Panc1 (cell line): ENCODE measurements at regions not wholly inside any gene's neighbourhood (a gene's known extent, or its start where the extent isn't known, plus 50 kb on each side); places are given as distances from the start of the nearest gene placed in this dataset.

Experiments used
- SIN3A ChIP-seq: IDR thresholded peaks from 2 replicates; pipeline ENCODE4 v1.6.1; 2012; ENCODE audit warnings: low read depth, mild to moderate bottlenecking, low read length, moderate library complexity, borderline replicate concordance; ENCODE audit not compliant: insufficient read depth
- TCF7L2 ChIP-seq: IDR thresholded peaks from 2 replicates; pipeline ENCODE4 v1.6.1; 2011; ENCODE audit warnings: mild to moderate bottlenecking, low read depth, low read length, inconsistent platforms
- TF ChIP-seq, protein P1 (sequence below): fragments of 450-650 bp; IDR thresholded peaks from 2 replicates; pipeline ENCODE4 v1.5.1; 2017; ENCODE audit warnings: mild to moderate bottlenecking

DNA sequence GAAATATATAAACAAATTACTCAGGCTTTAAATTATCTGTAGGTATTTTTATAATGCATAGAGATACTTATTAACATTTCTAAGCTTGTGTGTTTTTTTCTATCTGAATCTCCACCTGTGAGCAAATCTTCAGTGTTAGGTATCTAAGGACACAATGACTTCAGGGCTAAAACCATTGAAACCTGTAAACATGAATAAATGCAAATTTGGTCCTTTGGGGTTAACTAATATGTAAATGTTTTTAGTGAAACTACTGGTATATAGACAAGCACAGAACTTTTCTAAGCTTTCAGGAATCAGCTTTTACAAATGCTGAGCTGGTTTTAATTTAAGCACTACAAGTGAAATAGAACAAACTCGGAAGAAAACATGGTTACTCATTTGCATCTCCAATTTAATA, 147.9 kb downstream of the FBXO8 start:
- TF ChIP-seq, protein P1, sequence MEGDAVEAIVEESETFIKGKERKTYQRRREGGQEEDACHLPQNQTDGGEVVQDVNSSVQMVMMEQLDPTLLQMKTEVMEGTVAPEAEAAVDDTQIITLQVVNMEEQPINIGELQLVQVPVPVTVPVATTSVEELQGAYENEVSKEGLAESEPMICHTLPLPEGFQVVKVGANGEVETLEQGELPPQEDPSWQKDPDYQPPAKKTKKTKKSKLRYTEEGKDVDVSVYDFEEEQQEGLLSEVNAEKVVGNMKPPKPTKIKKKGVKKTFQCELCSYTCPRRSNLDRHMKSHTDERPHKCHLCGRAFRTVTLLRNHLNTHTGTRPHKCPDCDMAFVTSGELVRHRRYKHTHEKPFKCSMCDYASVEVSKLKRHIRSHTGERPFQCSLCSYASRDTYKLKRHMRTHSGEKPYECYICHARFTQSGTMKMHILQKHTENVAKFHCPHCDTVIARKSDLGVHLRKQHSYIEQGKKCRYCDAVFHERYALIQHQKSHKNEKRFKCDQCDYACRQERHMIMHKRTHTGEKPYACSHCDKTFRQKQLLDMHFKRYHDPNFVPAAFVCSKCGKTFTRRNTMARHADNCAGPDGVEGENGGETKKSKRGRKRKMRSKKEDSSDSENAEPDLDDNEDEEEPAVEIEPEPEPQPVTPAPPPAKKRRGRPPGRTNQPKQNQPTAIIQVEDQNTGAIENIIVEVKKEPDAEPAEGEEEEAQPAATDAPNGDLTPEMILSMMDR: no peak
- TF ChIP-seq SIN3A (no peak), TCF7L2 (no peak)
